GM23338 (cell line): ENCODE measurements at regions not wholly inside any gene's neighbourhood (a gene's known extent, or its start where the extent isn't known, plus 50 kb on each side); places are given as distances from the start of the nearest gene placed in this dataset.

Experiments
- ATAC-seq: fragments of 200-7000 bp; cut with Tn5 transposase; 3 replicates; pipeline ENCODE4 v1.9.1; 2020
- DNase-seq: peaks from one replicate; pipeline ENCODE4 v3.0.0-alpha.2; 2015; ENCODE audit warnings: low spot score
- H2AFZ ChIP-seq: fragments of 200-600 bp; sonication (generic); 2 replicates; pipeline ENCODE4 v1.8.0; 2016; ENCODE audit warnings: antibody characterized with exemption, mild to moderate bottlenecking, moderate library complexity
- H3F3A ChIP-seq: fragments of 200-600 bp; sonication (generic); replicated peaks from 2 replicates; pipeline ENCODE4 v1.8.0; 2017; ENCODE audit warnings: antibody characterized with exemption, mixed run types, low read depth
- H3K27ac ChIP-seq: fragments of 200-600 bp; sonication (generic); 2 replicates; pipeline ENCODE4 v1.6.1; 2016; ENCODE audit warnings: low read depth
- H3K27me3 ChIP-seq: fragments of 200-600 bp; sonication (generic); 2 replicates; pipeline ENCODE4 v1.8.0; 2016; ENCODE audit warnings: mild to moderate bottlenecking, mixed run types, moderate library complexity; ENCODE audit not compliant: insufficient read depth
- H3K36me3 ChIP-seq: fragments of 200-600 bp; sonication (generic); 2 replicates; pipeline ENCODE4 v1.8.0; 2016; ENCODE audit warnings: mild to moderate bottlenecking; ENCODE audit not compliant: insufficient read depth
- H3K4me1 ChIP-seq: fragments of 200-600 bp; sonication (generic); 2 replicates; pipeline ENCODE4 v1.8.0; 2016; ENCODE audit warnings: mild to moderate bottlenecking, moderate library complexity; ENCODE audit not compliant: insufficient read depth
- H3K4me2 ChIP-seq: fragments of 200-600 bp; sonication (generic); 2 replicates; pipeline ENCODE4 v1.7.1; 2017; ENCODE audit warnings: mixed run types
- H3K4me3 ChIP-seq: fragments of 200-600 bp; sonication (generic); 2 replicates; pipeline ENCODE4 v1.6.1; 2016; ENCODE audit warnings: mixed run types
- H3K79me2 ChIP-seq: fragments of 200-600 bp; sonication (generic); replicated peaks from 2 replicates; pipeline ENCODE4 v1.8.0; 2017; ENCODE audit warnings: mild to moderate bottlenecking; ENCODE audit not compliant: insufficient read depth
- H3K9me2 ChIP-seq: fragments of 200-600 bp; sonication (generic); 2 replicates; pipeline ENCODE4 v1.8.0; 2017; ENCODE audit not compliant: insufficient read depth
- H4K20me1 ChIP-seq: fragments of 200-600 bp; sonication (generic); replicated peaks from 2 replicates; pipeline ENCODE4 v1.8.0; 2017; ENCODE audit warnings: mild to moderate bottlenecking; ENCODE audit not compliant: insufficient read depth
- H3K27ac Mint-ChIP-seq: 2 replicates; pipeline ENCODE4 v1.8.0; 2020; ENCODE audit warnings: inconsistent platforms, mild to moderate bottlenecking, moderate library complexity, mixed read lengths
- H3K27me3 Mint-ChIP-seq: 3 replicates; pipeline ENCODE4 v1.8.0; 2022; ENCODE audit warnings: low read depth, mild to moderate bottlenecking, moderate library complexity, mixed read lengths, inconsistent platforms; ENCODE audit not compliant: insufficient read depth, poor library complexity
- H3K36me3 Mint-ChIP-seq: 3 replicates; pipeline ENCODE4 v1.8.0; 2021; ENCODE audit warnings: low read depth, mild to moderate bottlenecking, inconsistent platforms, moderate library complexity, mixed read lengths
- H3K4me1 Mint-ChIP-seq: 3 replicates; pipeline ENCODE4 v1.8.0; 2020; ENCODE audit warnings: mild to moderate bottlenecking, inconsistent platforms, mixed read lengths
- H3K4me3 Mint-ChIP-seq: 3 replicates; pipeline ENCODE4 v1.8.0; 2021; ENCODE audit warnings: moderate library complexity, mild to moderate bottlenecking, inconsistent platforms, mixed read lengths
- H3K9me3 Mint-ChIP-seq: 3 replicates; pipeline ENCODE4 v1.8.0; 2020; ENCODE audit warnings: moderate library complexity, mild to moderate bottlenecking, inconsistent platforms, mixed read lengths
- CREB1 ChIP-seq: fragments of 250-450 bp; sonication (Bioruptor Pico); IDR thresholded peaks from 2 replicates; pipeline ENCODE4 v1.5.0; 2020; ENCODE audit warnings: low read depth, mild to moderate bottlenecking, moderate library complexity
- CTCF ChIP-seq, 2 experiments: fragments of 200-600 bp in 1 of 2; sonication (generic) in 1 of 2; conservative IDR thresholded peaks; 2 replicates each; pipeline versions ENCODE4 v1.5.1 to v1.6.1; 2016 to 2017; ENCODE audit warnings: antibody characterized with exemption in 2 of 2, low read depth in 2 of 2, mild to moderate bottlenecking in 2 of 2, moderate library complexity in 1 of 2
- EZH2 ChIP-seq: fragments of 200-600 bp; sonication (generic); IDR thresholded peaks from one replicate; pipeline ENCODE4 v1.8.0; 2017; ENCODE audit warnings: antibody characterized with exemption, mild to moderate bottlenecking, low read depth; ENCODE audit not compliant: unreplicated experiment
- EZH2phosphoT487 ChIP-seq: fragments of 200-600 bp; sonication (generic); IDR thresholded peaks from one replicate; pipeline ENCODE4 v1.8.1; 2018; ENCODE audit warnings: antibody characterized with exemption; ENCODE audit not compliant: unreplicated experiment
- JUNB ChIP-seq: IDR thresholded peaks from one replicate; pipeline ENCODE4 v1.6.1; 2016; ENCODE audit warnings: antibody characterized with exemption; ENCODE audit not compliant: unreplicated experiment
- NANOG ChIP-seq: IDR thresholded peaks from 2 replicates; pipeline ENCODE4 v1.6.1; 2016; ENCODE audit warnings: antibody characterized with exemption, borderline replicate concordance
- POLR2AphosphoS5 ChIP-seq: IDR thresholded peaks from 2 replicates; pipeline ENCODE4 v1.6.1; 2016; ENCODE audit warnings: antibody characterized with exemption, low read depth
- REST ChIP-seq: IDR thresholded peaks from one replicate; pipeline ENCODE4 v1.6.1; 2018; ENCODE audit warnings: antibody characterized with exemption; ENCODE audit not compliant: unreplicated experiment
- STAT1 ChIP-seq: IDR thresholded peaks from one replicate; pipeline ENCODE4 v1.6.1; 2016; ENCODE audit warnings: antibody characterized with exemption; ENCODE audit not compliant: unreplicated experiment
- ZNF114 ChIP-seq: fragments of 250-450 bp; sonication (Bioruptor Pico); IDR thresholded peaks from 2 replicates; pipeline ENCODE4 v1.5.0; 2020; ENCODE audit warnings: mild to moderate bottlenecking, moderate library complexity
- ZNF331 ChIP-seq: fragments of 250-450 bp; sonication (Bioruptor Pico); IDR thresholded peaks from 2 replicates; pipeline ENCODE4 v1.5.0; 2020; ENCODE audit warnings: low read depth, mild to moderate bottlenecking, moderate library complexity
- ZNF462 ChIP-seq: fragments of 250-450 bp; sonication (Bioruptor Pico); IDR thresholded peaks from 2 replicates; pipeline ENCODE4 v1.5.0; 2020; ENCODE audit warnings: mild to moderate bottlenecking, moderate library complexity

GRCh38 chr13:74017301-74018061 lies 116.7 kb downstream of the KLF12 start:
- Mint-ChIP-seq H3K4me3 (no peak overlapping the region), H3K4me1 (peaks cover 13% of the 10 kb centered on the region), H3K27ac (no peak overlapping the region), H3K27me3 (peaks cover 8% of the 10 kb centered on the region), H3K9me3 (peaks cover 7% of the 10 kb centered on the region; the same call in 2 of the 3 replicates), H3K36me3 (peaks cover 12% of the 10 kb centered on the region; the same call in 2 of the 3 replicates)
- no peaks in the 10 kb centered on the region for H3K9me2 ChIP-seq
- no peak overlapping the region for H3K27ac ChIP-seq
- no peaks in the 10 kb centered on the region for H3F3A ChIP-seq
- peaks cover 6% of the 10 kb centered on the region; the same call in 1 of the 2 replicates for H3K4me1 ChIP-seq
- H3K4me3 ChIP-seq, result no peak overlapping the region
- TF ChIP-seq STAT1 (no peak), EZH2 (no peak), POLR2AphosphoS5 (no peak), CTCF (conservative IDR thresholded peaks at IDR 0.05; ENCODE audit: low read depth in 2 of 2) (no peak), ZNF114 (CRISPR knock-in tag) (no peak), EZH2phosphoT487 (no peak), ZNF462 (CRISPR knock-in tag) (no peak), ZNF331 (CRISPR knock-in tag) (no peak), CREB1 (no peak), NANOG (no peak), JUNB (no peak), REST (no peak)
- no peaks in the 10 kb centered on the region for H3K36me3 ChIP-seq
- no peak overlapping the region for H3K4me2 ChIP-seq
- H3K79me2 ChIP-seq, result 0 out of 2 replicates have a peak, but pooled peaks cover 5% of the 10 kb centered on the region
- no peak for DNase-seq
- no peak overlapping the region for H2AFZ ChIP-seq
- H3K27me3 ChIP-seq, result no peaks in the 10 kb centered on the region
- no peak for ATAC-seq
- H4K20me1 ChIP-seq, result no peaks in the 10 kb centered on the region
